ENCODE measurements at regions not wholly inside any gene's neighbourhood (a gene's known extent, or its start where the extent isn't known, plus 50 kb on each side); places are given as distances from the start of the nearest gene placed in this dataset.

GRCh38 chr10:4721999-4722753 lies 103.8 kb upstream of the AKR1E2 start:
- ATAC-seq (no peak), DNase-seq (no peak)
- Mint-ChIP-seq H3K4me3 (no peak overlapping the region), H3K27me3 (peaks cover 0 to 16% (median 4%) of the 10 kb centered on the region in 5 donors), H3K9me3 (no peaks in the 10 kb centered on the region), H3K4me1 (no peaks in the 10 kb centered on the region), H3K36me3 (no peaks in the 10 kb centered on the region), H3K27ac (no peak overlapping the region)
- POLR2A ChIA-PET = no interaction called here

GRCh38 chr10:4720463-4720862 lies 105.5 kb upstream of the AKR1E2 start:
- no peaks in the 10 kb centered on the region for H3K9me3 Mint-ChIP-seq
- DNase-seq (no peak), ATAC-seq (no peak)
- peaks cover 0 to 22% (median 4%) of the 10 kb centered on the region in 5 donors for H3K27me3 Mint-ChIP-seq
- H3K36me3 Mint-ChIP-seq = no peaks in the 10 kb centered on the region
- no peak overlapping the region for H3K27ac Mint-ChIP-seq
- H3K4me3 Mint-ChIP-seq = no peak overlapping the region
- POLR2A ChIA-PET = no interaction called here
- no peaks in the 10 kb centered on the region for H3K4me1 Mint-ChIP-seq

GRCh38 chr10:4719671-4720070 lies 106.3 kb upstream of the AKR1E2 start:
- Mint-ChIP-seq H3K4me3 (no peak overlapping the region), H3K27ac (no peak overlapping the region), H3K27me3 (peaks cover 4 to 28% (median 9%) of the 10 kb centered on the region in 5 donors), H3K9me3 (no peaks in the 10 kb centered on the region), H3K36me3 (no peaks in the 10 kb centered on the region), H3K4me1 (no peaks in the 10 kb centered on the region)
- POLR2A ChIA-PET = no interaction called here
- ATAC-seq (no peak), DNase-seq (no peak)

- no peak overlapping the region for H3K4me3 Mint-ChIP-seq
- no peaks in the 10 kb centered on the region for H3K9me3 Mint-ChIP-seq
- no peak overlapping the region for H3K27ac Mint-ChIP-seq
- no peaks in the 10 kb centered on the region for H3K4me1 Mint-ChIP-seq
- peaks cover 6 to 33% (median 9%) of the 10 kb centered on the region in 5 donors for H3K27me3 Mint-ChIP-seq
- no peak for ATAC-seq
- no peaks in the 10 kb centered on the region for H3K36me3 Mint-ChIP-seq
- POLR2A ChIA-PET = no interaction called here
- no peak for DNase-seq
Measured at GRCh38 chr10:4719036-4719435, 107.0 kb upstream of the AKR1E2 start.

GRCh38 chr10:4718544-4718943 lies 107.5 kb upstream of the AKR1E2 start:
- ATAC-seq (no peak), DNase-seq (no peak)
- Mint-ChIP-seq H3K4me1 (no peaks in the 10 kb centered on the region), H3K36me3 (no peaks in the 10 kb centered on the region), H3K4me3 (no peak overlapping the region), H3K27ac (no peak overlapping the region), H3K9me3 (no peaks in the 10 kb centered on the region), H3K27me3 (peaks cover 6 to 33% (median 9%) of the 10 kb centered on the region in 5 donors)
- POLR2A ChIA-PET = no interaction called here

- ATAC-seq (no peak), DNase-seq (no peak)
- Mint-ChIP-seq H3K4me3 (no peak overlapping the region), H3K27me3 (peaks cover 6 to 33% (median 11%) of the 10 kb centered on the region in 5 donors), H3K27ac (no peak overlapping the region), H3K9me3 (no peaks in the 10 kb centered on the region), H3K4me1 (no peaks in the 10 kb centered on the region), H3K36me3 (no peaks in the 10 kb centered on the region)
- POLR2A ChIA-PET = no interaction called here
Measured at GRCh38 chr10:4717670-4718069, 108.3 kb upstream of the AKR1E2 start.

- POLR2A ChIA-PET = no interaction called here
- ATAC-seq (no peak), DNase-seq (no peak)
- Mint-ChIP-seq H3K4me1 (no peaks in the 10 kb centered on the region), H3K36me3 (no peaks in the 10 kb centered on the region), H3K9me3 (no peaks in the 10 kb centered on the region), H3K27ac (no peak overlapping the region), H3K27me3 (peaks cover 10 to 28% (median 22%) of the 10 kb centered on the region in 5 donors), H3K4me3 (no peak overlapping the region)
Measured at GRCh38 chr10:4710858-4711257, 115.1 kb upstream of the AKR1E2 start.

GRCh38 chr10:4708123-4708759 lies 117.8 kb upstream of the AKR1E2 start:
- POLR2A ChIA-PET = no interaction called here
- H3K4me3 Mint-ChIP-seq = no peak overlapping the region
- peaks cover 5 to 27% (median 17%) of the 10 kb centered on the region in 5 donors for H3K27me3 Mint-ChIP-seq

GRCh38 chr10:4707221-4707620 lies 118.8 kb upstream of the AKR1E2 start:
- Mint-ChIP-seq H3K4me1 (no peaks in the 10 kb centered on the region), H3K4me3 (no peak overlapping the region), H3K27ac (no peak overlapping the region), H3K27me3 (peaks cover 8 to 24% (median 14%) of the 10 kb centered on the region in 5 donors), H3K36me3 (no peaks in the 10 kb centered on the region), H3K9me3 (no peaks in the 10 kb centered on the region)
- no peak for DNase-seq
- POLR2A ChIA-PET = no interaction called here
- ATAC-seq = no peak

More at GRCh38 chr10:4708123-4708759, 117.8 kb upstream of the AKR1E2 start:
- DNase-seq = no peak
- Mint-ChIP-seq H3K4me1 (no peaks in the 10 kb centered on the region), H3K36me3 (no peaks in the 10 kb centered on the region), H3K9me3 (no peaks in the 10 kb centered on the region), H3K27ac (no peak overlapping the region)
- ATAC-seq = no peak

- POLR2A ChIA-PET = no interaction called here
- H3K36me3 Mint-ChIP-seq = no peaks in the 10 kb centered on the region
- no peak for ATAC-seq
- no peak overlapping the region for H3K27ac Mint-ChIP-seq
- H3K27me3 Mint-ChIP-seq = peaks cover 8 to 23% (median 14%) of the 10 kb centered on the region in 5 donors
- no peaks in the 10 kb centered on the region for H3K9me3 Mint-ChIP-seq
- H3K4me1 Mint-ChIP-seq = no peaks in the 10 kb centered on the region
- no peak for DNase-seq
- no peak overlapping the region for H3K4me3 Mint-ChIP-seq
Measured at GRCh38 chr10:4704034-4704545, 121.9 kb upstream of the AKR1E2 start.

GRCh38 chr10:4701016-4701415 lies 125.0 kb upstream of the AKR1E2 start:
- peaks cover 7 to 17% (median 9%) of the 10 kb centered on the region in 5 donors for H3K27me3 Mint-ChIP-seq
- ATAC-seq = no peak

GRCh38 chr10:4699950-4700730 lies 125.9 kb upstream of the AKR1E2 start:
- H3K9me3 Mint-ChIP-seq = no peaks in the 10 kb centered on the region
- DNase-seq (no peak), ATAC-seq (no peak)
- H3K4me1 Mint-ChIP-seq = peaks cover 0 to 2% (median 0%) of the 10 kb centered on the region in 4 donors
- H3K27ac Mint-ChIP-seq = no peak overlapping the region
- H3K36me3 Mint-ChIP-seq = no peaks in the 10 kb centered on the region
- peaks cover 3 to 20% (median 10%) of the 10 kb centered on the region in 5 donors for H3K27me3 Mint-ChIP-seq
- POLR2A ChIA-PET = no interaction called here
- H3K4me3 Mint-ChIP-seq = no peak overlapping the region

More at GRCh38 chr10:4701016-4701415, 125.0 kb upstream of the AKR1E2 start:
- POLR2A ChIA-PET = no interaction called here
- no peak for DNase-seq
- H3K36me3 Mint-ChIP-seq = no peaks in the 10 kb centered on the region
- H3K4me3 Mint-ChIP-seq = no peak overlapping the region
- H3K27ac Mint-ChIP-seq = no peak overlapping the region
- H3K9me3 Mint-ChIP-seq = no peaks in the 10 kb centered on the region
- H3K4me1 Mint-ChIP-seq = no peaks in the 10 kb centered on the region

- H3K27ac Mint-ChIP-seq = no peak overlapping the region
- no peak overlapping the region for H3K4me3 Mint-ChIP-seq
- H3K27me3 Mint-ChIP-seq = peaks cover 5 to 32% (median 10%) of the 10 kb centered on the region in 5 donors
- ATAC-seq (no peak), DNase-seq (no peak)
- H3K9me3 Mint-ChIP-seq = no peaks in the 10 kb centered on the region
- POLR2A ChIA-PET = no interaction called here
- H3K4me1 Mint-ChIP-seq = peaks cover 0 to 2% (median 0%) of the 10 kb centered on the region in 4 donors
- no peaks in the 10 kb centered on the region for H3K36me3 Mint-ChIP-seq
Measured at GRCh38 chr10:4698075-4698474, 127.9 kb upstream of the AKR1E2 start.

All from naive thymus-derived CD8-positive, alpha-beta T cell (primary cell).